HG03103 (cell line): ENCODE measurements at regions not wholly inside any gene's neighbourhood (a gene's known extent, or its start where the extent isn't known, plus 50 kb on each side); places are given as distances from the start of the nearest gene placed in this dataset.

Source experiments
- ATAC-seq: cut with Tn5 transposase; IDR thresholded peaks from one replicate; pipeline ENCODE4 v1.9.1; 2021; ENCODE audit warnings: low read depth; ENCODE audit not compliant: unreplicated experiment

DNA sequence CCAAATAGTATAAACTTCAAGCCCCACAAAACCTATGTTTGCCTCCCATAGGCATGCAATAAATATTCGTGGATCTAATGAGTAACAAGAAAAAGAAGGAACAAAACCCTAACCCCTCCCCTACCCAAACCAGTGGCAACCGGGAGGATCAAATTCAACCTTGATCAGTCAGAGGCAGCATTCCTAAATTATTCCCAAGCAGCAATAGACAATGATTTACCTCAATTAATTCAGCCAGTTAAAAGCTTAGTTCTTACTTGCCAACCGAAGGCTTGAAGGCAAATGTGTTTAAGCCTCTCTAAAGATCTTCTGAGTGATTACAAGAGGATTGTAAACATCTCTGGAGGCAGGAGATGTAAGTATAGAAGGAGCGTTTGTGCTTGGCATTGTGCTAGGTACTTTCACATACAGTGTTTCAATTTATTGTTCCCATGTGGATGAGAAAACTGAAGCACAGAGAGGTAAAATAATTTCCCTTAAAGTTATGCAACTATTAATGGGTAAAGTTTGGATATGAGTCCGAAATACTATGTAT, 197.7 kb downstream of the MTX2 start:
- no peak for ATAC-seq

DNA sequence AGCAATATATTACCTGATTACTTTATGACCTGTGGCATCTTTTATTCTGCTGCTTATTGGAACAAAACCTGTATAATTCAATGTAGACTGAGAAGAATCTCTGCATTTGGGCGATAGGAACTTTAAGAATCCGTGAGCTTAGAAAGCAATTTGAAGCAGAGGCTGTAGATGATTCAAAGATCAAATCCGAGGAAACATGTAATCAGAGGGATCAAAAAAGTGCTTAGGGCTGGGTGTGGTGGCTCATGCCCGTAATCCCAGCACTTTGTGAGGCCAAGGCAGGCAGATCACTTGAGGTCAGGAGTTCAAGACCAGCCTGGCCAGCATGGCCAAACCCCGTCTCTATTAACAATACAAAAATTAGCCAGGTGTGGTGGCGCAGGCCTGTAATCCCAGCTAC, 198.4 kb downstream of the MTX2 start:
- ATAC-seq = no peak

DNA sequence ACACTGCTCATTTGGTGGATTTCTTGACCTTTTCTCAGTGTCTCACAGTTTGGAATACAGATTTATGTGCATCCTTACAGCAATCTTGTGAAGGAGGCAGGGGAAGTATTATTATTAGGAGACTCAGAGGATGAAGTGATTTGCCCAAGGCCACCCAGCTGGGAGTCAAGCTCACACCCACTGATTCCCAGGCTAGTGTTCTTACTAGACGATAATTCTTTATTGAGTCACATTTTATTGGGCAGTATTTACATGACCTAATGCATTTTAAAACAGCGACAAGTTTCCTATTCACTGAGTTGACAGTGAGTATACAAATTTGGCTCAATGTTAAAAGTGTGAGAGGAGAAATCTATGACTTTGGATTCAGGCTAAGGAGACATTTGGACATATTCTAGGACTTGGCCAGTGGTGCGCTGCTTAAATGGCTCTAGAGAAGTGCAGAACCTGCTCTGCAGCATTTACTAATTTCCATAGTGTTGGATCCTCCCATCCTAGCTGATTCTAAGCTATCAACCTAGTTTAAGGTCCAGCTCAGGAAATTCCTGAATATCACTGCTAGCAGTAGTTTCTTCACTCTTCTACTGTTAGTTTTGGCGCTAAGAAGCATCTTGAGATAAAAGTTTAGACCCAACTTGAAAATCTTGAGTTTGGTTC, 199.3 kb downstream of the MTX2 start:
- ATAC-seq = no peak

DNA sequence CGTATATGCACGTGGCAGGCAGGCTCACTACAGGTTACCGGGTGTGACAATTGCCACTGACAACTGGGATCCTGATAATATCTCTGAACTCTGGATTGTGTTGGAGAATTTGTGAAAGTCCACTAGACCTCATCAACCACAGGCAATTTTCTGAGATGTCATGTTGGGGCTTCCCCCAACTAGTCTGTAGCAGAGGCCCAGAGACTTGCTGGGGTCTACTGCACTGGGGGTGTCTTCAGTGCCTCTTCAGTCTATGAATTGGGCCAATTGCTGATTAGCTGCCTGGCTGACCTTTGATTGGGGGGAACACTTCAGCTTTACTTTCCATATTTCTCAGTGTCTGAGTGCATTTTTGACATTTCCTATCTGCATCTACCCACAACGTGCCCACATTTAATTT, 201.5 kb downstream of the MTX2 start:
- ATAC-seq = no peak

DNA sequence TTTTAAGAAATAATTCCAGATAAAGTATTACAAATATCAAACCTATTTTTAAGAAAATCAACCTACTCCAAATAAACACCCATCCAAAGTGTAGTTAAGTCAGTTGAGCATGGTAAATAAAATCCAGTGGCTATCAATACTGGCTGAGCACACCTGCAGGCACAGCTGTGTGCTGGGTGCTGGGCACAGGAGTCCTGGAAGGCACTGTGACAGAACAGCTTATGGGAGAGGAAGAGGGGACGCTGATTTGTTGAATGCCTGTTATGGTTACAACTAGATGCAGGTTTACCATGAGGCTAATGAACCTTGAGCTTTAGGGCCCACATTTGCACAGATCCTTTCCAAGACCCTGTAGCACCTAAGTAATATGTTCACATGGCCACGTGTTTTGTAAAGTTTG, 202.7 kb downstream of the MTX2 start:
- no peak for ATAC-seq

DNA sequence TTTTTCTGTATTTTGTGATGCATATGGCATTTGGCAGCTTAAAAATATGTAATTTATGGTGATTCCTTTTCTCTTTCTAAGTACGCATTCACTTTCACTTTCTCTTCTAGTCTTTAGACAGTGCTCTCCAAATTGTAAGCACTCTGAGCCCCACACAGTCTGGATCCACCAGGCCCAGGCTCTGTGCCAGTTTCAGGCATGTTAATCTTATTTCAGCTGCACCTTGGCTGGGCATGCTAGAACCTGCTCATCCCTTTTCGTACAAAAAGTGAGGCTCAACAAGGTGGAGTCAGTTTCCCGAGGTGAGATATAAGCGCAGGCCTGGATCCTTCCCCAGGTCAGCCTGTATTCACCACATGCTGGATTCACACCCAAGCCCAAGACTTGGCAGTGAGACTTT, 203.9 kb downstream of the MTX2 start:
- no peak for ATAC-seq

DNA sequence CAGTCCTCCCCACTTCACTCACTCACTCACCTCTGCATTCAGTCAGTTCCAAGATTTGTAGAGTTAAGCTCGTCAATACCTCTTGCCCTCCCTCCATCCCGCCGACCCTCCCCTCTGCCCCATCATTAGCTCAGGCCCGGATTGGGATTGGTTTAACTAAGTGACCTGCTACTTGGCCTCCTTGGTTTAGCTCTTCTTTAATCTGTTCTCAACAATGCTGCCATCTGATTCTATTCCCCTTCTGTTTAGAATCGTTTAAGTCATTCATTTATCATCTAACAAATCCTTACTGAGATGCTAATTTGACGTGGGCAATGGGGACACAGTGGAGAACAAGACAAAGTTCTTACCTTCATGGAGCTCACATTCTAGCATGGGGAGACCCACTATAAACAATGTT, 204.6 kb downstream of the MTX2 start:
- no peak for ATAC-seq

DNA sequence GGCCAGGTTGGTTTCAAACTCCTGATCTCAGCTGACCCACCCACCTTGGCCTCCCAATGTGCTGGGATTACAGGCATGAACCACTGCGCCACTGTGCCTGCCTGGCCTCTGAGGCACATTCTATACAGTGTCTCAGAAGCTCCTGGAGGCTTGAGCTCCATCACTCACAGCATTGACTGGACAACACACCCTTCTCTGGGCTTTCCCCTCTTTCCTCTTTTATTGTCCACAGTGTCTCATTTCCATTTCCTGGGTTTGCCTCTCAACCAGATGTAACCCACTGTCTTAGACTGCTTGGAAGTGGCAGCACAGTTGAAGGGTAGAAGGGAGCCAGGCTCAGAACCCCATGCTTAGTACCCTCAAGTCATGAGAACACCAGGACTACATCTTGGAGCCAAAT, 208.1 kb downstream of the MTX2 start:
- no peak for ATAC-seq

DNA sequence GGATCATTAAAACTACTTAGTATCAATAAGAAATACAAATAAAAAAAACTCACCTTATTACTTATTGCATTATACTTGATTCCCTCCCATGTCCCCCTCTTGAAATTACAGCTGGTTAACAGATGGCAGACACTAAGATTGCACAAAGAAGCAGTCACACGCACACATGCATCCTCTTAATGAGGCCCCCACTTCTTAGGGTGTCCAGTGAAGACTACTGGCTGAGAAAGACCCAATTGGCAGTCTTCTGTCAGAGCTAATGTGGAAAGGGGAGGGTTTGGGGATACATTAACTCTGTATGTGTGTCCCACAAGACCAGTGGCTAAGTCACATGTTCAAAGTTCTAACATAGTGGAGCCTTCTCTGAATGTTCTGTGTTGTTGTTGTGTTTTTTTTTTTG, 210.7 kb downstream of the MTX2 start:
- ATAC-seq = no peak

DNA sequence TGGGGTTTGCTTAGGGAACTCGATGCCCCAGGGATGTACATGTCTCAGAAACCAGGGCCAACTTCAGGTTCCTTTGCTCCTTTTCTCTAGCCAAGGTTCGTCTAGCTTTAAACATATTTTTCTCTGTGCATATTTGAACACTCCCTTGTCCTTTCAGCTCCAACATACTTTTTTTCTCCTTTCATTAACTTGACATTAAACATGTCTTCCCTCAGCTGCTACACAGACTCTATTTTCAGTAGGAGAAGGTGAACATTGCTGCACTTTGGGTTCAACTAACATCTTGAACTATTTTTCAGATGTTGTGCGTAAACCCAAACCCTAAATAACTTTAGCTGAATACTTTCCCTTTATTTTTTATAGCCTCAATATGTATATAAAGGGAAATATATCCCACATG, 212.9 kb downstream of the MTX2 start:
- no peak for ATAC-seq

DNA sequence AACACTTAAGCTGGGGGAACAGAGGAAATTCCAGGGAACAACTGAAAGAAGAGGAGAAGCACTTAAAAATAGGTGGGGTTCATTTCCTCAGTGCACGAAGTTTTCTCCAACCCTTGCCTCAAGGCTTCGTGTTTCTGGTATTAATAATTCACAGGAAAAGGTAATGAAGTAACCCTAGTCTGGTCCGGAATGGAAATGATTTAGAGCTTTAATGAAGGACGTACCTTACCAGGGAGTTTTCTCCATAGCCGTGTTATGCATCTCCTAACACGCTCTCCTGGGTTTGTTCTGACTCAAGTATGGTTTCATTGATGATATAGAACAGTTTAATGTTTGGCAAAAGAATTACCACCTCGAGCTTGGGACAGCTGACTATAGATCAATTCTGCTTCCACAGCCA, 214.2 kb downstream of the MTX2 start:
- no peak for ATAC-seq

DNA sequence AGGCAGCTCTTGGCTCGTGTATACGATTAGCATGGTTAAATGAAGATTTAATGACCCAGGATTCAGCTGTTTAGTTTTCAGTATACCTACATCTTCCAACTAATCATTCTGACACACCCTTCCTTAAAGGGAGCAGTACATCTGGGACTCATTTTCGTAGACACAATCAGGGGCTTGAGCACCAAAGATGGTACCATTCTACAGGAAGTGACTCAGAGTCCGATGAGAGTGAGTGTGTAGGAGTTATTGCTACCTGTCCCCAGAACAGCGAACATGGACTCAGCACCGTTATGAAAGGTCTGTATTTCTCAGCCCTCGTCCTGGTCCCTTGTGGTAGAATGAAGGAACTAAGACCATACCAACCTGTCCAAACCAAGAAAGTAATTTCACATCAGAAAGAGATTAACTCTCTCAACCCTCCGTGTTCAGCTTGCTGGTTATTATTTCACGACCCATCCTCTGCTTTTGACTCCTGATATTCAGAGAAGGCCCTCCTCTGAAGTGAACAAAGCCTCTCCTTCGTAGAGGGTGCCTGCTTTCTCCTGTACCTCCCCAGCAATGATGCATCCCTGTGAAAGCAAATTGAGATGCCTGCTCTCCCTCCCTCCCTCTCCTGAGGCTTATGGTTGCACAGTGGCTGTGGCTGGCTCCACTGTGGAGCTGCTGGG, 214.8 kb downstream of the MTX2 start:
- no peak for ATAC-seq

DNA sequence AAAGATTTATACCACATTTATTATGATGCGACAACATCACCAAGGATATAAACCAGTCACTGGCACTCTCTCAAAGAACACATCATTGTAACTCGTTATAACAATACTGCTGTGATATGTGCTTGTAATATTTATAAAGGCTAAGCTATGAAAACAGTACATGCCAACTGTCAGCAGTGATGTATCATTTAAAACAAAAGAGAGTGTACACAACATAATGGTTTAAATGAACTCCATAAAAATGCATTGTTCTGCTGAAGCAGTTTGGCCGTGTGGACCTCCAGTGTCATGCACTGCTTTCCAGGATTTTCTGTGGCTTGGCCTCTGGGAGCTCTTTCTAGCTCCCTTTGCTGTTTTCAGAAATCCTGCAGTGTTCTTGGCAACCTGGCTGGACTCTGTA, 215.6 kb downstream of the MTX2 start:
- ATAC-seq = no peak

DNA sequence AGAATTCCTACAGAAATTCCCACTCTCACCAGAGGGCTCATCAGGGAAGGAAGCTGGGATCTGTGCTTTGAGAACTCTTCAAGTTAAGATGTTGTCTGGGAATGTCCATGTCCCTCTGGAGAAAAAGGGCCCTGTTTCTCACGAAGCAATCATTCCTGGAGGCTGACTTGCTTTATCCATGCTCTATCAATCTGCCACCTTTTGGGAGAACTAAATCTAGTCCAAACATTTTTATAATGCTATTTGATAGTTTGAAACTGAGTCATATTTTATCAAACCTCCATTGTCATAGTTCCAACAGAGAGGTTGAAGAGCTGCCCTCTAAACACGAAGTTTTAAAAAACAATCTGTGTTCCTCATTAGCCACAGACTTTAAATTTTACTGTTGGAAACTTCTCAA, 219.2 kb downstream of the MTX2 start:
- no peak for ATAC-seq

DNA sequence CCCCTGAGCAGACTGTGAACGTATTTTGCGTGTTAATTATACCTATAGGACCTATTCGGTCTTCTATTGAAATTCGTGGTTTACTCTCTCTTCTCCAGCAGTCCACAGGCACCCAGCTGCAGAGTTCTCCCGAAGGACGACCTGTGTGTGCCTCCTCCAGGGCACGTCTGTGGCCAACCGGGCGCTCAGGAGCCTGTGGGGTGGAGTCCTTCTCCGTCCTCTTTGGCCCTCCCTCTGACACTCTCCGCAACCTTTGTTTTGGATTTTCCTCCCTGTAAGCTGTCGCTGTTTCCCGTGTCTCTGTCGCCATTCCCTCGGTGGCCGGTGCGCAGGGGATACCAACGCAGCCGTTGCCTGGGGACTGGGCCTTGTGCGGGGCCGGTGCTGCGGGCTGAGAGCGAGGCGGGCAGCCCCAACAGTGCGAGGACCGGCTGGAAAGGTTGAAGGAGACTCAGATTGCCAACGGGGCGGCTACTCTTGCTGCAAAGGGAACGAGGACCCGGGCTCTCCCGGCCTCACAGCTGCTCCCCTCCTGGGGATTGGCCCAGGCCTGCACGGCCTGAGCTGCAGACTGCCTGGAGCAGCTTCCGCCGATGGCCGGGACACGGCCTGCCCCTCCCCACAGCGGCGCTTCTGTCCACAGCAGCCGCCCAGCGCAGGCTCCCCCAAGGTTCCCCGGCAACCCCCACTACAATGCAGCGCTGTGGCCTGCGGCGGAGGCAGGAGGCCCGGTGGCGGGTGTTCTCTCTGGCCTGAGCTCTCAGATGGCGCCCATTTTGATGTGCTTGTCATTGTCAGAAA, 221.0 kb downstream of the MTX2 start:
- ATAC-seq = no peak

DNA sequence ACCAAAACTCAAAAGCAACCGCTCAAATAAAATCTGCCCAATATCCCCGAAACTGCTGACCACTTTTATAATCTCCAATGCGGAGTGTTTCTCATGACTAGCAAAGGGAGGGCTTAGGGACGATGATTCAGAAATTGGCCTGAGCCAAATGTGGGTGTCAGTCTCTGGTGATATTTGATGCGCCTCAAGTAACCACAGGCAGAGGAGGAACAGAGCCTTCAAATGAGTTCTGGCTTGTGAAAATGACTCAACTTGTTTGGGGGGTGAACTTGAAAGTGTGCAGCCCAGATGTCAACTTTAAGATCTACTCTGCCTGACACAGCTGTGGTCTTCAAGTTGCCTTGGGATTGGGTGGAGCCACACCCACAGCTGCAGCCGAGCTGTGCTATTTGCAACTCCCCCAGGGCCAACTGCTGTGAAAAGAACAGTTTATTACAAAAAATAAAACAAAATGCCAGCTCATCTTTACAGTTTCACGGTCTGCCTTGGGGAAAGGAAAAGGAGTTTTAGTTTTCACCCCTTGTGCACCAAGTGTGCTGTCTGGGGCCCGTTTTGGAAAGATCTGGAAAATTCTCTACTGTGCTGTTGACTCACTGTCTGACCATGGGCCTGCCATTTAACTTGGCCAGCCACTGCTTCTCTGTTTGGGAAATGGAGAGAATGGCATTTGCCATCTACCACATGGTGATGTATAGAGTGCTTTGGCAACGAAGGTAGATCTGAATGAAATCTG, 222.1 kb downstream of the MTX2 start:
- ATAC-seq = peak; percentile 88

DNA sequence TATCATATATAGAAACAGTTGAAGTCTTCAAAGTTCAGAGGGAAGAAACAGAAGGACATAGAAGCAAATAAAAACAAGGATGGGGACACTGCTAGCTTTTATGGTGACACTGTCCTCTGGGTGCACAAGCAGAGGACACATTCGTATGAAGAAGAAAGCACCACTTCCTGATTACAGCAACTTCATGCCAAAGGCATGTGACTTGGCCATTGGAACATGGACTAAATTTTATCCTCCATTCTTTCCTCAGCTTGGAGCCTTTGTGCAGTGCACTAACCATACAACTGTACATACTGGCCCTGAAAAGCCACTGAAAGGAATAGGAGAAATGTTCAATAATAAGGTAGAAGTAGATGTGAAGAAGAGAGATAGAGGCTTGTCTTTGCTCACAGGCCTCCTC, 223.3 kb downstream of the MTX2 start:
- ATAC-seq = no peak

DNA sequence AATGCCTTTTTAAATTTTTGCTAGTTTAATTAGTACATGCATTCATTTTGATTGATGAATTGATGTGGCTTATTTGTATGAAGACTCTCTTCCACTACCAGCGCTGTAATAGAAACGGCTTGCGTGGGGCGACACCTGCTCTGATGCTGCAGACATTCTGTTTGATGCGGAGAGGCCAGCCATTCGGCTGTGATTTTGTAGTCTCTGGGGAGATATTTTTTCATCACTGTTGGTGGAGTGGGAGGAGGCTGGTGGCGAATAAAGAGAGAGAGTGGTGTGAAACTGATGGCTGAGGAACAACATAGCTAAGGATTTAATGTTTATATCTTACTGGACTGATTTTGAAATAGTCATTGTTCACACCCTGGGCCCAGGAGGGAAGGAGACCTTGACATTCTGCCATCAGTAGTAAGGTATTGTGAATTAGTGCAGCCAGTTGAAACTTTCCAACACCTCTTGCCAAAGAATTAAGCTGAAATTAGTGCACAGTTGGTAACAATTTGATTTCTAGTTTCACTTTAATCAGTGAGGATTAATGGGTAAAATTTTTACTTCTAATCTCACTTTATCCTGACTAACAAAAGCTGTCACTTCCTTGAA, 224.1 kb downstream of the MTX2 start:
- ATAC-seq = peak; percentile 38

DNA sequence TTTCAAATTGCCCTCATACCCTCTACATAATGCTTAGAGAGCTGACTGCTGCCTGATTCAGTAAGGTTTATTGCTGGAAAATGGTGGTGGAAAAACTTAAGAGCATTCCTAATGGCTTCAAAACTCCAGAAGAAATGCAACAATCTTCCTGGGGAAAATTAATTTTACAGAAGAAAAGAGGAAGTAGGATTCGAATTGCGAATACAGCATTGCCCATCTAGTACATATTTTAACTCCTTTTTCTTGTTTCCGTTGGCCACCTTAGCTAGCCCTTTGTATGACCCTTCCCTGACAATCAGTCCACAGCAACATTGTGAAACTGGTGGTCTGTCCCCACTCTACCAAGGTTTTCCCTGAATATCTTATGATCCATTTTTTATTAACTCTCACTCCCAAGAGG, 224.7 kb downstream of the MTX2 start:
- no peak for ATAC-seq

DNA sequence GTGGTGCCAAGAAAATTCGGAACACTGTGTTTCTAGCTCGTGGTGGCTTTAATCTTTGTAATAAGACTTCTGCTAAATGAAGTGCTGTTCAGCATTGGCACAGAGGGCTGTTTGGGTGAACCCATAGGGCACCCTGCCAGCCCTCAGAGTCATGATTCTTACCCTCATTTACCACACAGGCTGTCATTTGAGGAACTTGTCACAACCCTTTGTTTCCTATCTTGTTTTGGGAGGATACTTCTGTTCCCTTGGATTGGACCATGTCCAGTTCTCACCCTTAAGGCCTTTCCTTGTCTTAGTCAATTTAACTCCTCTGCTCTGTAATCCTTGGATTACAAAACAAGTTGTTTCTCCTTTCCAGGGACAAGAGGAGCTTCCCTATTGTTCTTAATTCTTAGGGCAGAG, 225.7 kb downstream of the MTX2 start:
- no peak for ATAC-seq

DNA sequence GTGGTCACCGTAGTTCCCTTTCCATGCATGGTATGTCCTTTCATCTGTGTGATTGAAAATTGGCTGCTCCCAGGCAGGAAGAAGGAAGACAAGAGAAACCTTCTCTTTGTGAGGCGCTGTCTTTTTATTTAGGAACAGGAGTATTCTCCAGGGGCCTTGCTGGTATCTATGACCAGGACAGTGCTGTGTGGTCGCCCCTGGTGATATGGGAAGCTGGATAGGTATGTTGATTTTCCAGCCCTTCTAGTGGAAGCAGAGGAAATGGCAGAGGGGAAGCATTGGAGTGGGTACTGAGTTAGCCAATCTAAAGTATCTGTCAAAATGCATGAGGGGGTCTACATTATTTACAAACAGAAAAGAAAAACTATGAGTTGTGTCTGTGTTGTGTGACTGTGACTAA, 226.6 kb downstream of the MTX2 start:
- ATAC-seq = no peak
